Neural progenitor cell (in vitro differentiated cells): ENCODE measurements at regions not wholly inside any gene's neighbourhood (a gene's known extent, or its start where the extent isn't known, plus 50 kb on each side); places are given as distances from the start of the nearest gene placed in this dataset.

ENCODE experiments used
- DNase-seq: peaks from one replicate; pipeline ENCODE4 v3.0.0-alpha.2; 2016; ENCODE audit warnings: low spot score
- H2AFZ ChIP-seq: fragments of 200-600 bp; sonication (generic); replicated peaks from 2 replicates; pipeline ENCODE4 v1.6.1; 2016; ENCODE audit warnings: antibody characterized with exemption
- H3F3A ChIP-seq: fragments of 200-600 bp; sonication (generic); 2 replicates; pipeline ENCODE4 v1.6.1; 2016; ENCODE audit warnings: antibody characterized with exemption, low read depth
- H3K27ac ChIP-seq: fragments of 200-600 bp; sonication (generic); 2 replicates; pipeline ENCODE4 v1.5.1; 2016; ENCODE audit warnings: mild to moderate bottlenecking
- H3K27me3 ChIP-seq: fragments of 200-600 bp; sonication (generic); 2 replicates; pipeline ENCODE4 v1.6.1; 2016; ENCODE audit warnings: mild to moderate bottlenecking, moderate library complexity
- H3K36me3 ChIP-seq: fragments of 200-600 bp; sonication (generic); 2 replicates; pipeline ENCODE4 v1.5.1; 2016
- H3K4me1 ChIP-seq: fragments of 200-600 bp; sonication (generic); 2 replicates; pipeline ENCODE4 v1.6.1; 2016; ENCODE audit warnings: mixed run types
- H3K4me2 ChIP-seq: fragments of 200-600 bp; sonication (generic); 2 replicates; pipeline ENCODE4 v1.6.1; 2016
- H3K4me3 ChIP-seq: fragments of 200-600 bp; sonication (generic); 2 replicates; pipeline ENCODE4 v1.5.1; 2016
- H3K79me2 ChIP-seq: fragments of 200-600 bp; sonication (generic); 2 replicates; pipeline ENCODE4 v1.6.1; 2016; ENCODE audit warnings: low read depth
- H3K9ac ChIP-seq: fragments of 200-600 bp; sonication (generic); 2 replicates; pipeline ENCODE4 v1.6.1; 2016
- H3K9me3 ChIP-seq: fragments of 200-600 bp; sonication (generic); 2 replicates; pipeline ENCODE4 v1.5.1; 2016; ENCODE audit warnings: low read depth
- H4K20me1 ChIP-seq: fragments of 200-600 bp; sonication (generic); 2 replicates; pipeline ENCODE4 v1.6.1; 2016; ENCODE audit warnings: low read depth
- H3K27ac Mint-ChIP-seq: 3 replicates; pipeline ENCODE4 v1.8.0; 2021; ENCODE audit warnings: mixed read lengths
- H3K27me3 Mint-ChIP-seq: 2 replicates; pipeline ENCODE4 v1.8.0; 2022; ENCODE audit warnings: low read depth, mild to moderate bottlenecking, inconsistent platforms, moderate library complexity, mixed read lengths; ENCODE audit not compliant: insufficient read depth
- H3K36me3 Mint-ChIP-seq: 3 replicates; pipeline ENCODE4 v1.8.0; 2021; ENCODE audit warnings: mixed read lengths
- H3K4me1 Mint-ChIP-seq: 3 replicates; pipeline ENCODE4 v1.8.0; 2021; ENCODE audit warnings: mixed read lengths
- H3K4me3 Mint-ChIP-seq: 3 replicates; pipeline ENCODE4 v1.8.0; 2021; ENCODE audit warnings: mild to moderate bottlenecking, moderate library complexity, mixed read lengths
- H3K9me3 Mint-ChIP-seq: 3 replicates; pipeline ENCODE4 v1.8.0; 2020; ENCODE audit warnings: mixed read lengths
- CTCF ChIP-seq: fragments of 200-600 bp; sonication (generic); IDR thresholded peaks from 2 replicates; pipeline ENCODE4 v1.5.1; 2017; ENCODE audit warnings: antibody characterized with exemption, mild to moderate bottlenecking
- EZH2 ChIP-seq: fragments of 200-600 bp; sonication (generic); IDR thresholded peaks from 2 replicates; pipeline ENCODE4 v1.6.1; 2017; ENCODE audit warnings: antibody characterized with exemption, mild to moderate bottlenecking, moderate library complexity
- EZH2phosphoT487 ChIP-seq: fragments of 200-600 bp; sonication (generic); IDR thresholded peaks from 2 replicates; pipeline ENCODE4 v1.6.1; 2017; ENCODE audit warnings: antibody characterized with exemption

- TF ChIP-seq EZH2phosphoT487 (no peak), CTCF (no peak), EZH2 (no peak)
- no peaks in the 10 kb centered on the region for H3K9me3 Mint-ChIP-seq
- H3K27me3 Mint-ChIP-seq, result peaks cover 2% of the 10 kb centered on the region
- Histone ChIP-seq H3K79me2 (no peaks in the 10 kb centered on the region), H3K4me3 (no peak overlapping the region), H3K27ac (no peak overlapping the region), H3K27me3 (no peaks in the 10 kb centered on the region), H3F3A (no peaks in the 10 kb centered on the region), H3K36me3 (no peaks in the 10 kb centered on the region), H3K4me2 (no peak overlapping the region), H3K9ac (no peak overlapping the region), H4K20me1 (no peaks in the 10 kb centered on the region), H2AFZ (no peak overlapping the region), H3K9me3 (no peaks in the 10 kb centered on the region), H3K4me1 (no peaks in the 10 kb centered on the region)
- no peak overlapping the region for H3K27ac Mint-ChIP-seq
- H3K4me3 Mint-ChIP-seq, result no peak overlapping the region
- H3K4me1 Mint-ChIP-seq, result no peaks in the 10 kb centered on the region
- no peak for DNase-seq
- H3K36me3 Mint-ChIP-seq, result no peaks in the 10 kb centered on the region
These were observed 611.0 kb downstream of the FSCB start for GRCh38 chr14:43896044-43896443.

- H3K27me3 ChIP-seq, result no peaks in the 10 kb centered on the region
- no peak overlapping the region for H3K4me3 ChIP-seq
- no peaks in the 10 kb centered on the region for H3K4me1 ChIP-seq
- no peak overlapping the region for H3K9ac ChIP-seq
- Mint-ChIP-seq H3K4me3 (no peak overlapping the region), H3K27ac (no peak overlapping the region), H3K27me3 (peaks cover 2% of the 10 kb centered on the region), H3K36me3 (no peaks in the 10 kb centered on the region), H3K4me1 (no peaks in the 10 kb centered on the region), H3K9me3 (no peaks in the 10 kb centered on the region)
- no peaks in the 10 kb centered on the region for H3K9me3 ChIP-seq
- H3K4me2 ChIP-seq, result no peak overlapping the region
- peak overlapping the region; percentile 69 for H2AFZ ChIP-seq
- no peaks in the 10 kb centered on the region for H4K20me1 ChIP-seq
- no peaks in the 10 kb centered on the region for H3K79me2 ChIP-seq
- no peaks in the 10 kb centered on the region for H3F3A ChIP-seq
- H3K27ac ChIP-seq, result no peak overlapping the region
- TF ChIP-seq EZH2phosphoT487, result no peak
- peak; percentile 77 for TF ChIP-seq CTCF
- H3K36me3 ChIP-seq, result no peaks in the 10 kb centered on the region
- DNase-seq, result peak; percentile 71
These were observed 612.5 kb downstream of the FSCB start for GRCh38 chr14:43894534-43894933.

GRCh38 chr14:43887523-43887922 is 619.6 kb downstream of the FSCB start:
- H3K4me3 ChIP-seq, result no peak overlapping the region
- H3K4me3 Mint-ChIP-seq, result no peak overlapping the region
- H3K36me3 Mint-ChIP-seq, result no peaks in the 10 kb centered on the region
- H3K9ac ChIP-seq, result no peak overlapping the region
- no peak overlapping the region for H3K27ac Mint-ChIP-seq
- H3K27ac ChIP-seq, result no peak overlapping the region
- no peaks in the 10 kb centered on the region for H3K4me1 Mint-ChIP-seq
- TF ChIP-seq EZH2 (no peak), EZH2phosphoT487 (no peak), CTCF (no peak)
- H3K36me3 ChIP-seq, result no peaks in the 10 kb centered on the region
- H3K9me3 Mint-ChIP-seq, result no peaks in the 10 kb centered on the region
- H3K27me3 Mint-ChIP-seq, result peaks cover 2% of the 10 kb centered on the region
- H3K9me3 ChIP-seq, result no peaks in the 10 kb centered on the region
- H3F3A ChIP-seq, result no peaks in the 10 kb centered on the region
- no peaks in the 10 kb centered on the region for H4K20me1 ChIP-seq
- H3K4me1 ChIP-seq, result no peaks in the 10 kb centered on the region
- no peak for DNase-seq
- H3K27me3 ChIP-seq, result no peaks in the 10 kb centered on the region
- no peak overlapping the region for H2AFZ ChIP-seq
- H3K79me2 ChIP-seq, result no peaks in the 10 kb centered on the region
- no peak overlapping the region for H3K4me2 ChIP-seq
